Astrocyte (in vitro differentiated cells and primary cell): ENCODE measurements at regions not wholly inside any gene's neighbourhood (a gene's known extent, or its start where the extent isn't known, plus 50 kb on each side); places are given as distances from the start of the nearest gene placed in this dataset.

Source experiments
- EZH2 ChIP-seq: IDR thresholded peaks from 2 replicates; pipeline ENCODE4 v1.6.1; 2012; ENCODE audit warnings: mild to moderate bottlenecking, low read length, inconsistent platforms; ENCODE audit not compliant: insufficient read depth
- TF ChIP-seq, protein P1 (sequence below): IDR thresholded peaks from 2 replicates; pipeline ENCODE4 v1.5.1; 2011; ENCODE audit warnings: low read depth, mild to moderate bottlenecking, inconsistent platforms, low read length, moderate library complexity; ENCODE audit not compliant: insufficient read depth

DNA sequence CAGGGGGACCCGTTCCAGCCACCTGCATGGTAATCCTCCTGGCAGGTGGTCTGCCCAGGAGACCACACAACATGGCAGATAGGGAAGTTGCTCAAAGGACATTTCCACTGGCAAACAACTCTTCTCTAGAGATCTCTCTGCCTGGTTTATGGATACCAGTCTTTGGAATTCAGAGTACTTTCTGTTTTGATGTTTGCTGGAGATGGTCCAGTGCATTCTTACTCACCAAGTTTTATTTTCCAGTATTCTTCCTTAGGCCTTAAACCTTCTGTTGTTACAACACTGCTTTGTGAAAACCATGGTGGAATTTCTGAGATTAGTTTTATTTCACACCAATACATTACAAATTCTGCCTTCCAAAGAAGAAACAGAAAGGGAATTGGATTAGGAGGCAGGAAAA lies 428.3 kb downstream of the FUT8 start:
- TF ChIP-seq, protein P1, sequence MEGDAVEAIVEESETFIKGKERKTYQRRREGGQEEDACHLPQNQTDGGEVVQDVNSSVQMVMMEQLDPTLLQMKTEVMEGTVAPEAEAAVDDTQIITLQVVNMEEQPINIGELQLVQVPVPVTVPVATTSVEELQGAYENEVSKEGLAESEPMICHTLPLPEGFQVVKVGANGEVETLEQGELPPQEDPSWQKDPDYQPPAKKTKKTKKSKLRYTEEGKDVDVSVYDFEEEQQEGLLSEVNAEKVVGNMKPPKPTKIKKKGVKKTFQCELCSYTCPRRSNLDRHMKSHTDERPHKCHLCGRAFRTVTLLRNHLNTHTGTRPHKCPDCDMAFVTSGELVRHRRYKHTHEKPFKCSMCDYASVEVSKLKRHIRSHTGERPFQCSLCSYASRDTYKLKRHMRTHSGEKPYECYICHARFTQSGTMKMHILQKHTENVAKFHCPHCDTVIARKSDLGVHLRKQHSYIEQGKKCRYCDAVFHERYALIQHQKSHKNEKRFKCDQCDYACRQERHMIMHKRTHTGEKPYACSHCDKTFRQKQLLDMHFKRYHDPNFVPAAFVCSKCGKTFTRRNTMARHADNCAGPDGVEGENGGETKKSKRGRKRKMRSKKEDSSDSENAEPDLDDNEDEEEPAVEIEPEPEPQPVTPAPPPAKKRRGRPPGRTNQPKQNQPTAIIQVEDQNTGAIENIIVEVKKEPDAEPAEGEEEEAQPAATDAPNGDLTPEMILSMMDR, result no peak
- no peak for TF ChIP-seq EZH2
